OCI-LY1 (cell line): ENCODE measurements at regions not wholly inside any gene's neighbourhood (a gene's known extent, or its start where the extent isn't known, plus 50 kb on each side); places are given as distances from the start of the nearest gene placed in this dataset.

Source experiments
- CTCF ChIP-seq: fragments of 200-600 bp; sonication (generic), shearing (Covaris generic); IDR thresholded peaks from 2 replicates; pipeline ENCODE4 v1.5.1; 2017; ENCODE audit warnings: mild to moderate bottlenecking, antibody characterized with exemption, low read length, moderate library complexity, mixed read lengths
- EZH2 ChIP-seq: fragments of 200-600 bp; sonication (generic), shearing (Covaris generic); IDR thresholded peaks from 2 replicates; pipeline ENCODE4 v1.8.0; 2017; ENCODE audit warnings: borderline replicate concordance, mixed run types, mild to moderate bottlenecking, antibody characterized with exemption, low read length, moderate library complexity, mixed read lengths

DNA sequence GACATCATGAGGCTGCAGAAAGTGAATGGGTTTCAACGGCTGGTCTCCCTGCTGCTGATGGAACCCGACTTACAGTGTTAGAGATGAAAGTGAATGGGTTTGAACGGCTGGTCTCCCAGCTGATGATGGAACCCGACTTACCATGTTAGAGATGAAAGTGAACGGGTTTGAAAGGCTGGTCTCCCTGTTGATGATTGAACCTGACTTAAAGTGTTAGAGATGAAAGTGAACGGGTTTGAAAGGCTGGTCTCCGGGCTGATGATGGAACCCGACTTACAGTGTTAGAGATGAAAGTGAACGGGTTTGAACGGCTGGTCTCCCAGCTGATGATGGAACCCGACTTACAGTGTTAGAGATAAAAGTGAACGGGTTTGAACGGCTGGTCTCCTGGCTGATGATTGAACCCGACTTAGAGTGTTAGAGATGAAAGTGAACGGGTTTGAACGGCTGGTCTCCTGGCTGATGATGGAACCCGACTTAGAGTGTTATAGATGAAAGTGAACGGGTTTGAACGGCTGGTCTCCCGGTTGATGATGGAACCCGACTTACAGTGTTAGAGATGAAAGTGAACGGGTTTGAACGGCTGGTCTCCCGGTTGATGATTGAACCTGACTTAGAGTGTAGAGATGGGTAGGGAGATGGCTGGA, 76.1 kb upstream of the ALKAL2 start:
- TF ChIP-seq CTCF (no peak), EZH2 (no peak)
